GM18861 (cell line): ENCODE measurements at regions not wholly inside any gene's neighbourhood (a gene's known extent, or its start where the extent isn't known, plus 50 kb on each side); places are given as distances from the start of the nearest gene placed in this dataset.
"Not testable (repeated sequence)": the region's sequence is repeated elsewhere in the genome, so short reads cannot be mapped to it uniquely, and the experiment has no call there.

ENCODE experiments used
- ATAC-seq: cut with Tn5 transposase; IDR thresholded peaks from one replicate; pipeline ENCODE4 v1.9.1; 2021; ENCODE audit not compliant: unreplicated experiment

DNA sequence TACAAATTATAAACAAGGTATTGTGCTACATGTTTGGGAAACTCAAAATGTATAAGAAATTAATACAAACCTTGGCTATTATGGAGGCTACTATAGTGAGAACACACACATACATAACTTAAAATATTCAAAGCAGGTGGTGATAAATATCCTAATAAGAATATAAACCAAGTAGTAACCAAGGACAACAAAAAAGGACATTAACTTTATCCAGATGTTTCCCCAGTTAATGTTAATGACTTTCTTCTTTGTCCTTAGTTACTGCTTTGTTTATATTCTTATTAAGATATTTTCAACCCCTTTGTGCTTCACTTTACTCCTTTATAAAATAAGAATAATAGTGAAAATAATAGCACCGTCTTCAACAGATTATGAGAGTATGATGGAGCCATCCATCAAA lies 241.6 kb downstream of the CALCRL start:
- no peak for ATAC-seq

DNA sequence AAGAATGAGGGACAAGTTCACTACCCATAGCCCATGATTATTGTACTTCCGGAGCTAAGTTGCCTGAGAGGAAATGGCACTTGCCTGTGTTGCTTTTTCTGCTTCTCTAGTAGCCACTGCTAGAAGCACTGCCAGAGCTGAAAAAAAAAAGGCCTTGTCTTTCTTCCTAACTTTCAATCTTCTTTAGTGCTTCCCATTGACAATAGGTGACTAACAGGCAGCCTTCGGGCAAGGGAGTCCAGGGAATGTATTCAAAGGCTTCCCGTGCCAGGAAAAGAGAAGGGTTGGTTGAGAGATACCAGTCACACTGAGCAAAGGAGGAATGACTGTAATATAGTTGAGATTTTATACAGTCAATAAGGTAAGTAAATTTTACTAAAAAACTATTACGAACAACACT lies 242.0 kb downstream of the CALCRL start:
- ATAC-seq = no peak

DNA sequence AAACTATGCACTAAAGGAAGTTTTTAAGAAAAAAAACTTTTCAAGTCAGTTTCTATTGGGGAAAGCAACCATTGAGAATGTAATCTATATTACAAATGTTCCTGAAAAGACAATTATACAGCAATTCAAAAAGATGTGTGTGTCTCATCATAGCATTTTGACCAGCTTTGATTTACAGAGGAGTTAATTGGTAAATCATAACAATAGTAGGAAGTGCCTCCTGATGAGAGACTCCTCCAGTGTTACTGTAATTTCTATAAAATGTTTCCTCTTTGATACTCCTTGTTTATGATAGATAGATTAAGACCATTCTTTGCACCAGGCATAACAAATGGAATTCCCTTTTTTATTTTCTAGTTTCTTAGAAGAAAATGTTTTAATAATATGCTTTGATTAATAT lies 249.9 kb downstream of the CALCRL start:
- no peak for ATAC-seq

DNA sequence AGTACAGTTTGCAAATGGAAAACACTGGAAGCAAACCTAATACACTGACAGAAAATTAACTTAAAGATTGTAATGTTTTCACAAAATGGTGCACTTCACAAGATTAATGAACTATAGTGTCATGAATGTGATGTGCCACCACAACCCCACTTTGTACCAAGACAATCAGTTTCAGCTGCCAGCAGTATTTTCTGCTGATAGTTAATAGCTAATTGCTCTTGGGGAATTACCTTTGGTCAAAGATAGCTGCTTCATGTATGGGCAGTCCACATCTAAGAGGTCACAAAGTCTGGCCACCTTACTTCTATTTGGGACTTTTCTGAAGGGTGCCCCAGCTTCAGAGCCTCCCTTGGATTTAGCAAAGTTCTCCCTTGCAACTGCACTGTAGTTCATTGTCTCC lies 254.0 kb downstream of the CALCRL start:
- ATAC-seq = peak; percentile 98

DNA sequence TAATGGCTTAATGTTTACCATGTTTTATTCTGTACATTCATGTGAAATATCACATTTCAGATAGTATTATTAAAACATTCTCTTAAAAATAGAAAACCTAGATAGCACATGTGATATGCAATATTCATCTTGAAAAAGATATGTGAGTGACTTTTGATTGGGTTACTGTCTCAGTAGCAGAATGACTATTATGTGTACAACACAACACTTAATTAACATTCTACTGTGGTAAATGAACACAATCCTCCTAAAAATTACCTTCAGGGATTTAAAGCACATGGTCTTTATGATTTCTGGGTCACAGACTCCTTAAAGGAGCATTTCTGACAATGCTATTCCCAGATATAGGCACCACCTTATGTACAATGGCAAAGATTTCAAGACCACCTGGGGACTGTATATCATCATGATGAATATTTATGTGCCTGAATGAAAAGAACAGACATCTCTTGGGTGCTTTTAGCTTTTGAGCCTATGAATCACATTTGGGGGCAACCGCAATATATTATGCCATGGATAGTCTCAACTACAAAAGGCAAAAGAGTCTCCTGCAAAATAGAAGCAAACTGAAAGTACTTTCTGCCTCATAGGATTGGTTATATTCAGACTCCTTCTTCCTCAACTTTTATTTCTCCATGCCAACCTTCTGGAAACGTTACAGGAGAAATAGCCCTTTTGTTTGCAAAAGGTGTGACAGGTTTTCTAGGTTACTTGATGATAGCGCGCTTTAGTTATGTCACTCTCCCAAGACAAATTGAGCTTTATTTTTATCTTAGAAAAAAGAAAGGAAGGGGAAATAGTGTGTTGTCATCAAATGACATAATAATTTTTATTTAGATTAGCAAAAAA lies 259.0 kb downstream of the CALCRL start:
- peak; percentile 55 for ATAC-seq

DNA sequence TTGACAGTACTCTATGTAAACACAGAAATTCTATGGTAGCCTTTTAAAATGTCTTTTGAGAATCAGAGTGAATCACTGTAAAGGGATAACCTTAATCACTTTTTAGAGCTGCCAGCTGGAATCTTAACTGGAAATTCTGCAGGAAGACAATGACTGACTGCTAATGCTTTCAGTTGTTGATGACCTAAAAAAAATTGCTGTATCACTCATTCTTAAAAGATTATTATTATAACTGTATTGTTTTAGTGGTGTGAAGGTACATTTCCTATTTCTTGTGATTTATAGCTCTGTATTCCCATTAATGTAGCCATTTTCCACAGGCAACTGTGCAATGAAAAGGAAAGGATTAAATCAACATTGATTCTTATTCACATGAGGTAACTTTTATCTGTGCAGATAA lies 260.5 kb downstream of the CALCRL start:
- no peak for ATAC-seq

DNA sequence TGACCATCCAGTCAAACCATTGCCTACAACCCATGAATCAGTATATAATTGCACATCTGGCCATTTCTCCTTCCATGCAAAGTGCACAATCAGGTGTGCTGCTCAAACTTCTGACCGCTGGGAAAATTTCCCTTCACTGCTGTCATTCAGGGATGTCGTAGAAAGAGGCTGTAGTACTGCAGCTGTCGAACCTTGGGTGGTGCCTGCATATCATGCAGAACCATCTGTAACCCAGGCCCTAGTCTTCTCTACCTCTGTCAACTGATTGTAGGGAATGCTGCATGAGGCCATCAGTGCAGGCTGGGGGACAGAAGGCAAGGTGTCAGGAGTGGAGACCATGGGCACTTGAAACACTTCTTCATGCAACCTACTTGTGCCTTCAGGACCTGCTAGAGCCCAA lies 267.5 kb downstream of the CALCRL start:
- no peak for ATAC-seq

DNA sequence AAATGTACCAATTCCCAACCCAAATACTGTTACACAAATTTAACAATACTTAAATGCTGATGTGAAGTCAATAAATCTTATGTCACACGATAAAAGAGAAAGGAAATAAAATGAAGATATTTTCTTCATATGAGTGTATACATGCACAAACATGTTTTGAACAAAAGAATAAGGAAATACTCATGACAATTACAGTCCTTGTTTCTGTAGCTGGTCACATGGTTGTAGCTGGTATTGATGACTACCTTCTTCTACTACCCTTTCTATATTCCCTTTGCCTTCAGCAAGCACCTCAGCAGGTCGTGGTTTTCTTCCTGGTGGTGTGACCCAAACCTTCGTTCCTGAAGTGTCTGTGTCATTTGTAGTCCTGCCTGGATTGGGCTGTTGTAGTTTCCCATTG lies 269.2 kb downstream of the CALCRL start:
- not testable (repeated sequence) for ATAC-seq

DNA sequence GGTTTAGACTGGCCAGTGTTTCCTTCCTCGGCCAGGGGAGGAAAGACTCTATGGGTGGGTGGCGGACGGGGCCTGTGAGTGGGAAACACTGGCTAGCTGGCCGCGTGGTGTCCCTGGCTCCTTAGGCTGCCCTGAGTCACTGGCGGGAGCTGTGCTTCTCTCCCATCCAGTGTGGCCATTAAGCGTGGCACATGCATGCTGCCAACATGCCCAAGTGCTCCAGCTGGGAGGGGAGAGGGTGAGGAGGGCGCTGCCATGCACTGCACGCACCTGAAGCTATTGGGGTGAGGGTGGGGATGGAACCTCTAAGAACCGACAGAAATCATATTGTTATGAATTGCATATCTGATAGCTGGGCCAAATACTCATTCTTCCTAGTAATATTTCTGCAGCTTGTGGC lies 270.8 kb downstream of the CALCRL start:
- no peak for ATAC-seq

DNA sequence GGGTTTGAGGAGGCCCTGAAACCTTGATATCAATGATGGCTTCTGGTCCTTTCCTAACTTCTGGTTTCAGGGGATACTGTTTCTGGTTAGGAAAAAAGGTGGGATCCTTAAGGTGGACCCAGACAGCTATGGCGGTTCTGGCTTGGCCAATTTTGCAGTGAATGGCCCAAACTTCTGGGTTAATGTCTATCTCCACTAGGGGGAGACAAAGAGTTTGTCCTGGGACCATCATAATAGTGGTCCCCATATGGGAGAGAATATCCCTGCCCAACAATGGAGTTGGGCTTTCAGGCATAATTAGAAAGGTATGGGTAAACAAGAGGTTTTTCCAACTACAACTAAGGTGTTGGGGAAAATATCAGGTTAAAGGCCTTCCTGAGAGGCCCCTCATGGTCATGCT lies 273.5 kb downstream of the CALCRL start:
- no peak for ATAC-seq

DNA sequence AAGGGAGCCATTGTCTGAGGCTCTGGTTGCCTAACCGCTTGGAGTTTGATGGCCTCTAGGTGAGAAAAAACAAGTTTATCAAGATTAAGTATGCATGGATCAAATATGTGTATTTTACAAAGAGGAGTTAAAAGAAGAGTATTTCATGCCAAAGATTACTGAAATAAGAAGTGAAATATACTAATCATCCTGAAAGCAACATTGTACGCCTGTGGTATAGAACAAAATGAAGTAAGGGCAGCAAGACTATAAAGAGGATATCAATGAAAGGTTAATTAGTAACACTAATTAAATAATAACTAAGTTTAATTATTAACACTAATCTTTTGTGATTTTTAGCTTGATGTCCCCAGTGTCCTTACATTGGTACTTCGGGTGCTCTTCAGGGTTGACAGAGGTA lies 276.7 kb downstream of the CALCRL start:
- peak; percentile 51 for ATAC-seq

DNA sequence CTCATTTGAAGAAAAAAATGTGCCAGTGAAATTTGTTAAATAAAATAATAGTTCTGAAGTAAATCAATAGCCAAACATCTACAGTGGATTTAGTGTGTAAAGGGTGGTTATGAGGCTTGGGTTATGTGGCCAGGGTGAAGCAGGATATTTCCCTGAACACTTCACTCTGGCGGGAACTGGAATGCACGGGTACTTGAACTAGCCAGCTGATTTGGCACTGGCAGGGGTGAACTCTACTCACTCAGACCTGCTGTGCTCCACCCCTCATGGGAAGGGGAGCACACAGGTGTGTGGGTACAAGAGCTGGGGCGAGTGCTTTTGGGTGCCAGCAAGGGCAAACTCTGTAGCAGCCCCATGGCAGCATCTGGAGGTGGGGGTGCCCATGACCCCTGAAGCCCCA lies 278.2 kb downstream of the CALCRL start:
- no peak for ATAC-seq

DNA sequence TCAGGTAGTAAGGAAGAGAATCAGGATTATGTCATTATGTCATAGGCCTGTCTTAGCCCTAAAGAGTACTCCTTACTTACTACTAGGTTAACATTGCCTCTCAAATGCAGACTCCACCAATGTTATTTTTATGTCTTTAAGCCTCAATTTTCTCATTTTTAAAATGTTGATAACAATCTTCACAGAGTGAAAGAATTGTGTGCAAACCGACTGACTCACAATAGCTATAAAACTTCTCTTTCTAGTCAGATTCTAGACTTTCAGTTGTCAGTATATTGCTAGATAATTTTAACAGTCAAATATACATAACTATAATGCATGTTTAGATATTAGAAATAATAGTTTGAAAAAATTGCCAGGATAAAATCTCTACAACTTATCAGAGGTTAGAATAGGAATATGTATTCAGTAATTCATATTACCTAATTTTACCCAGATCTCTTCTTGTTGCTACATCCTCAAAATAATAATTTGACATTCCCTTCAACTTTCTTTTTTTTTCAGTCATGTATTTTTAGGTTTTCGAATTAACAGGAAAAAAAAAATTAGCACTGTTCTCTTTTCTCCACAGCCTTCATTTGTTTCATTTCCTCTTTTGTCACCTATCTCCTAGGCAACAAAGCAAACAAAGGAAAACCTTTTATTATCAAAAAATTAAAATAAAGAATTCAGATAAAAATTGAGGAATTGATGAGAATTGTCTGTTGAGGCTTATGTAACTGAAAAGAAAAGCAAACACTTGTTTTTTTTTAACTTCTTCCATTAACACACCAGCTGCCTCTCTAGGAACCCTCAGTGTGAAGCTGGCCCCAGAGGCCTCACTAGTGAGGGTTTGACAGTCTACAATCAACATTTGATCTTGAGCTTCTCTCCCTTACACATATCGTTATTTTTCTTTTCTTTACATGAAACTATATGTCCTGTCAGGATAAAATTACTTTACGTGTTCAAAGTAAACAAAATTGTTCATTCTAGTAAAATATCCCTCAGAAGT lies 279.0 kb downstream of the CALCRL start:
- peak; percentile 66 for ATAC-seq

DNA sequence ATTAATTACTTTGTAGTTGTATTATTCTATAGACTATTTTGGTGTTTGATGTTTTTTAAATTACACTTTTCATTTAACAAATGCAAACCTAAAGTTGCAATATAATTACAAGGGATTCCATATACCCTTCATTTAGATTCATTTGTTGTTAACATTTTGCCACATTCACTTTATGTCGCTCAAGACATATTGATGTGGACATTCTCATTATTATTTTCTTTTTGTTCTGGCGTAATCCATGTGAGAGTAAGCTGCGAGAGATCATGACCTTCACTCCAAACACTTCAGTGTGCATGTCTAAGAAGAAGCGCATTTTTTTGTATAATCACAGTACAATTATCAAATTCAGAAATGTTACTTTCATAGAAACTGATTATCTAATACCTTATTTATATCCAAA lies 280.6 kb downstream of the CALCRL start:
- ATAC-seq = no peak

DNA sequence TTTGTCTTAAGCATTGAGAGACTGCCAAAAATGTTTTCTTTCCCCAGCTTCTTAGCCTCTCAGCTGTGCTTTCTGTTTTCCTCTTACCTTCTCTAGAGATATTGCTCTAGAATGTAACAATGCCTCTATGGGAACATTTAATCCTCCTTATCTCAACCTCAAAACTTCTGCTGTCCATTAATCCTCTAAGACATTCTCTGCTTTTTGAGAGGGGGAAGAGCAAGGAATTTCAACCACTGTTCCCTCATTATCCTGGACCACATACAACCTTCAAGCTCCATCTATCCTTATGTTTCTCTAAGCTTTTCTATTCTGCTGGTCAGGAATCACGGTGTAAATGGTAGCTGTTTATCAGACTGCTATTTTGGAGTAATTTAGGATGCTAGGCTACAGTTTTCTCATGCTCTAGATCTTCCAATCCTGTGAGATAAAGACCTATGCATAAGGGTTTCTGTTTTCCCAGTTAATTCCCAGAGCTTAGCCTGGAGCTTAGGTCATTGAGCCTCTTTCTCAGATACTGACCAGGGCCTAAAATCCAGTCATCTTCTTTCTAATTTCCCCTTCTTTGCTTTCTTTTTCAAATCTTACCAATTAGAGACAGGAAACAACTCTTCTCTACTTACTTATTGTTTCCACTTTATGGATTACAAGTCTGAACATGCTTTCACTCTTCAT lies 282.0 kb downstream of the CALCRL start:
- ATAC-seq = no peak

DNA sequence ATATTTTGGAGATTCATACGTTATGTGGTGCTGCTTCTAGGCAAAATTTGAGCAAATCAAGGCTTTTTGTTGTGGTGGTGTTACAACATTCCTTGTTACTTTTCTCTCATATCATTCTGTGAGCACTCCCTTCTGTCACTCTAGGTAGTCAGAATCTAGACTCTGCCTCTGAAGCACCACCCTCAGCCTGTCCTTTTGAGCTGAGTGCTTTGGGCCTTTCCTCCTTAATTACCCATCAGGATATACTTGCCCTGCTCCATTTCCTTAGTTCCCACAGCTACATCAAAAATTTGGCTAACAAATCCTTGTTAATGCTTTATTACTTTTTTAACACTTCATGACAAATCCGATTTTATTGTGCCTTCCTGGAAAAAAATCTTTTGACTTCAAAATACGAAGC lies 289.6 kb downstream of the CALCRL start:
- no peak for ATAC-seq

DNA sequence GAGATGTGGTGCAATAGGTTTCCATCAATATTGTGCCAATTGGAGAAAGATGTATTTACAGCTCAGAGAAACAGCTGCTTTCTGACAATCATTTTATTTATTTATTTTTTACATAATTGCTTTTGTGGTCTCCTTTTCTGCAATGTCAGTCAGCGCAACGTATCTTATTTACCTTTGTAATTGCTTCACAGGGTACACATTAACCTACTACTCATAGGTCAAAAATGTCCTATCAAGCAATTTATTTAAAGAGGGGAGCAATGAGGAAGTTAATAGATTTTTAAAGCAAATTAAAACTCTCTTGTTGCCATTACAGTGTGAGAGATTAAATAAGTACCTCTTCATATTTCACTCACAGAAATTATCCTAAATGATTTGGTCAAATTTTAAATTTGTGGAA lies 291.0 kb downstream of the CALCRL start:
- ATAC-seq = no peak

DNA sequence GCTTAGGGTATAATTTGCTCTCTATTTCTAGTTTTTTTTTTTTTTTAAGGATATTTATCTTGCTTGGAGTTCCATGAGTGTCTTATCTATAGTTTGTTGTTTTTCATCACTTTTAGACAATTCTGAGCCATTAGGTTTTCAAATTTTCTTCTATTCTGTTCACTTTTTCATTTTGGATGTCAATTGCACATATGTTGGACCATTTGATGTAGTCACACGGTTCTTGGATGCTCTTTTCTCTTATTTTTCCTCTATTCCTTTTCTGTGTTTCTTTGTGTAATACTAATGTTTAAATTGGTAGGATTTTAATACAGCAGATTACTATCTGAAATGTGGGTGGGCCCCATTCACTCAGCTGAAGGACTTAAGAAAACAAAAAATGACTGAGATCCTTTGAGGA lies 292.6 kb downstream of the CALCRL start:
- no peak for ATAC-seq

DNA sequence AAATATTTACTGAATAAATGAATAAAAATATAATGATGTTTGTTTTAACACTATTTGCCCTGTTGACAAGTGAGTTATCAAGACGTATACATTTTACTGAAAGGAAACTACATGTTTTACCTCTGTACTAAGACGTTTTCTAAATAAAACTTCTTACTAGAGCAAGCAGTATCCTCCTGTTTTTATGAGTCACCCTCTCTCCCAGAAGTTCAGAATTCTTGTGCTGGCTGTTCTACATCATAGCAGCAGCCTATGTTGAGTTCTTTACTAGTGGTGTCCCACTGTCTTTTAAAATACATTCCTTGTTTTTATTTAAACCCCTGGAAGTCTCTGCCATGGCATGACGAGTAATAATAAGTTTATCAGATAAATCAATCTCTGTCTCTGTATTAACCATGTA lies 297.4 kb downstream of the CALCRL start:
- no peak for ATAC-seq

DNA sequence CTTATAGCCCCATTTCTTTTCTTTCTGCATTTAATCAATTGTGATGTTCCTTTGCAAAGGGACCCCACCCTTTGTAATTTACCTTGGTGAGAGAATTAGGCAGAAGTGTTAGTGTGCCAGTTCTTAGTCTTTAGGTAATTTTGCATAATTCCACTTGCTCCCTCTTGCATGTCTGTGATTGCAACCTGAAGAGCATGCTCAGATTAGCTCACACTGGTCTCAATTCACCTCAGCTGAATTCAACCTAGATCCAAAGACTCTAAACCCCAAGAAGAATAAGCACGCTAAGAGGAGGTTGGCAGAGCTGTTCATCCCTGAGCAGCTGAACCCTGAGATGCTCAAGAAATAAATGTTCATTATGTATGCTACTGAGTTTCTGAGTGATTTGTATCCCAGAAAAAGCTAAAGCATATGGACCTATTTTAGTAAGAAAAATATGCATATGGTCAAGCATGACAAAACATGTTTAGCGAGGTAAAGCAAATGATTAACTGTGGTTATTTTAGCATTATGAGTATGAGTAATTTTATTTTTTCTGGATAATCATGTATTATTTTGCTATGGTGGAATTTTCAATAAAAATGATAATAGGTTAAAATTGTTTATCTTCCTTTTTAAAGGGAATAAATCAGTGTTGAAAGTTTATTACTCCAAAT lies 299.2 kb upstream of the ZSWIM2 start:
- peak; percentile 66 for ATAC-seq

DNA sequence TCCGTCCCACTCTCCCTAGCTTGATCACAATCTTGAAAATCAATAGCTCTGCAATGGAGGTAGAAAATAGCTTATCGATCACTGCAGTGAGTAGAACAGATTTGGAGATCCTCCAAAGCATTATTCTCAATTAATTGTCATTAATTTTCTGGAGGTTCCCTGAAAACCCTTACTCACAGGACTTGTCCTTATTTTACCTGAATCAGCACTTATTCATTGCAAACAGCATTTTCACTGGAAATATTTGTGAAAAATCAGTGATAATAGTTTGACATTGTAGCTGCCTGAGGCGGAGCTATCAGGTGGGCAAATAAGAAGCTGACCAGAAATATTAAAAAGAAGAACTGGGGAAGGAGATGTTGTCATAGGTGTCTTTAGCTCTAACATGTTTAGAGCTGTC lies 294.6 kb upstream of the ZSWIM2 start:
- ATAC-seq = no peak
